EL (cell line): ENCODE measurements at regions not wholly inside any gene's neighbourhood (a gene's known extent, or its start where the extent isn't known, plus 50 kb on each side); places are given as distances from the start of the nearest gene placed in this dataset.

Experiments
- DNase-seq: peaks from one replicate; pipeline ENCODE4 v3.0.0-alpha.2; 2016

- DNase-seq: no peak
These were observed 94.8 kb upstream of the CYP1B1 start for GRCh38 chr2:38170733-38171132.

- DNase-seq: peak; percentile 26
These were observed 94.1 kb upstream of the CYP1B1 start for GRCh38 chr2:38170067-38170466.

- DNase-seq: peak; percentile 61
These were observed 92.9 kb upstream of the CYP1B1 start for GRCh38 chr2:38168710-38169480.

GRCh38 chr2:38167968-38168350 is 92.0 kb upstream of the CYP1B1 start:
- DNase-seq: no peak

- DNase-seq: no peak
These were observed 89.7 kb upstream of the CYP1B1 start for GRCh38 chr2:38165698-38166097.

GRCh38 chr2:38164881-38165280 is 88.9 kb upstream of the CYP1B1 start:
- DNase-seq: peak; percentile 31

GRCh38 chr2:38163579-38163978 is 87.6 kb upstream of the CYP1B1 start:
- DNase-seq: no peak

- DNase-seq: no peak
These were observed 87.1 kb upstream of the CYP1B1 start for GRCh38 chr2:38163006-38163405.

GRCh38 chr2:38160516-38160915 is 84.6 kb upstream of the CYP1B1 start:
- DNase-seq: no peak

- no peak for DNase-seq
These were observed 83.6 kb upstream of the CYP1B1 start for GRCh38 chr2:38159597-38159996.

- no peak for DNase-seq
These were observed 83.2 kb upstream of the CYP1B1 start for GRCh38 chr2:38159191-38159590.

- DNase-seq: no peak
These were observed 82.6 kb upstream of the CYP1B1 start for GRCh38 chr2:38158378-38159118.

- DNase-seq: no peak
These were observed 80.5 kb upstream of the CYP1B1 start for GRCh38 chr2:38156436-38156835.

- DNase-seq: no peak
These were observed 79.1 kb upstream of the CYP1B1 start for GRCh38 chr2:38155015-38155414.

- DNase-seq: no peak
These were observed 78.4 kb upstream of the CYP1B1 start for GRCh38 chr2:38154395-38154794.

GRCh38 chr2:38153476-38154135 is 77.7 kb upstream of the CYP1B1 start:
- DNase-seq: no peak

- DNase-seq: no peak
These were observed 77.0 kb upstream of the CYP1B1 start for GRCh38 chr2:38152913-38153312.

GRCh38 chr2:38152035-38152434 is 76.1 kb upstream of the CYP1B1 start:
- no peak for DNase-seq

GRCh38 chr2:38149531-38149930 is 73.6 kb upstream of the CYP1B1 start:
- no peak for DNase-seq

- DNase-seq: peak; percentile 44
These were observed 72.5 kb upstream of the CYP1B1 start for GRCh38 chr2:38148501-38148900.

GRCh38 chr2:38147333-38148121 is 71.6 kb upstream of the CYP1B1 start:
- DNase-seq: peak; percentile 69

- DNase-seq: peak; percentile 97
These were observed 71.0 kb upstream of the CYP1B1 start for GRCh38 chr2:38146907-38147307.

- DNase-seq: peak; percentile 88
These were observed 70.4 kb upstream of the CYP1B1 start for GRCh38 chr2:38146275-38146906.
